ENCODE measurements at regions not wholly inside any gene's neighbourhood (a gene's known extent, or its start where the extent isn't known, plus 50 kb on each side); places are given as distances from the start of the nearest gene placed in this dataset.

GRCh38 chr14:28280997-28281598 lies 485.5 kb upstream of the FOXG1 start:
- Histone ChIP-seq H3K4me3 (no peak overlapping the region), H3K36me3 (no peaks in the 10 kb centered on the region), H3K4me1 (no peaks in the 10 kb centered on the region), H3K27ac (no peak overlapping the region), H3K27me3 (no peaks in the 10 kb centered on the region), H3K9me3 (no peaks in the 10 kb centered on the region)
- TF ChIP-seq, protein P1, sequence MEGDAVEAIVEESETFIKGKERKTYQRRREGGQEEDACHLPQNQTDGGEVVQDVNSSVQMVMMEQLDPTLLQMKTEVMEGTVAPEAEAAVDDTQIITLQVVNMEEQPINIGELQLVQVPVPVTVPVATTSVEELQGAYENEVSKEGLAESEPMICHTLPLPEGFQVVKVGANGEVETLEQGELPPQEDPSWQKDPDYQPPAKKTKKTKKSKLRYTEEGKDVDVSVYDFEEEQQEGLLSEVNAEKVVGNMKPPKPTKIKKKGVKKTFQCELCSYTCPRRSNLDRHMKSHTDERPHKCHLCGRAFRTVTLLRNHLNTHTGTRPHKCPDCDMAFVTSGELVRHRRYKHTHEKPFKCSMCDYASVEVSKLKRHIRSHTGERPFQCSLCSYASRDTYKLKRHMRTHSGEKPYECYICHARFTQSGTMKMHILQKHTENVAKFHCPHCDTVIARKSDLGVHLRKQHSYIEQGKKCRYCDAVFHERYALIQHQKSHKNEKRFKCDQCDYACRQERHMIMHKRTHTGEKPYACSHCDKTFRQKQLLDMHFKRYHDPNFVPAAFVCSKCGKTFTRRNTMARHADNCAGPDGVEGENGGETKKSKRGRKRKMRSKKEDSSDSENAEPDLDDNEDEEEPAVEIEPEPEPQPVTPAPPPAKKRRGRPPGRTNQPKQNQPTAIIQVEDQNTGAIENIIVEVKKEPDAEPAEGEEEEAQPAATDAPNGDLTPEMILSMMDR (IDR thresholded peaks at IDR 0.05) = no peak
- no peak for DNase-seq (ENCODE audit: low spot score)

DNA sequence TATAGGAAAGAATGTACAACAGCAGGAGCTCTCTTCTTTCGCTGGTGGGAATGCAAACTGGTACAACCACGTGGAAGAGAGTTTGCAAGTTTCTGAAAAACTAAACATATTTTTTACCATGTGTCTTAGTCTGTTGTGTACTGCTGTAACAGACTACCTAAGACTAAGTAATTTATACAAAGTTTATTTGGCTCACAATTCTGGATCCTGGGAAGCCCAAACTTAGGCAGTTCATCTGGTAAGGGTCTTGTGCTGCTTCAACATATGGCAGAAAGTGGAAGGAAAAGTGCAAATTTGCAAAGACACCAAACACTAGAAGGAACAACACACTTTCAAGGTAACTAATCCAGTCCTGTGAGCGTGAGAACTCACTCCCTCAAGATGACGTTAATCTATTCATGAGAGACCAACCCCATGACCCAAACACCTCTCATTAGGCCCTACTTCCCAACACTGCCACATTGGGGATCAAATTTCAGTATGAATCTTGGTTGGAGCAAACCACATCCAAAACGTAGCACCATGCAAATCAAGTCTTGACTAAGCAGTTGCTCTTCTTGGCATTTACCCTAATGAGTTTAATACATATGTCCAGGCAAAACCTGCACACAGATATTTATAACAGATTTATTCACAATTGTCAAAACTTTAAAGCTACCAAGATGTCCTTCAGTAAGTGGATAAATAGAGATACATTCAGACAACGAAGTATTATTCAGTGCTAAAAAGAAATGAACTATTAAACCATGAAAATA lies 481.9 kb upstream of the FOXG1 start:
- no peak for DNase-seq (ENCODE audit: low spot score)
- Histone ChIP-seq H3K27me3 (no peaks in the 10 kb centered on the region), H3K4me3 (no peak overlapping the region), H3K27ac (no peak overlapping the region), H3K4me1 (no peaks in the 10 kb centered on the region), H3K36me3 (no peaks in the 10 kb centered on the region), H3K9me3 (no peaks in the 10 kb centered on the region)
- TF ChIP-seq, protein P1 (IDR thresholded peaks at IDR 0.05) = no peak

DNA sequence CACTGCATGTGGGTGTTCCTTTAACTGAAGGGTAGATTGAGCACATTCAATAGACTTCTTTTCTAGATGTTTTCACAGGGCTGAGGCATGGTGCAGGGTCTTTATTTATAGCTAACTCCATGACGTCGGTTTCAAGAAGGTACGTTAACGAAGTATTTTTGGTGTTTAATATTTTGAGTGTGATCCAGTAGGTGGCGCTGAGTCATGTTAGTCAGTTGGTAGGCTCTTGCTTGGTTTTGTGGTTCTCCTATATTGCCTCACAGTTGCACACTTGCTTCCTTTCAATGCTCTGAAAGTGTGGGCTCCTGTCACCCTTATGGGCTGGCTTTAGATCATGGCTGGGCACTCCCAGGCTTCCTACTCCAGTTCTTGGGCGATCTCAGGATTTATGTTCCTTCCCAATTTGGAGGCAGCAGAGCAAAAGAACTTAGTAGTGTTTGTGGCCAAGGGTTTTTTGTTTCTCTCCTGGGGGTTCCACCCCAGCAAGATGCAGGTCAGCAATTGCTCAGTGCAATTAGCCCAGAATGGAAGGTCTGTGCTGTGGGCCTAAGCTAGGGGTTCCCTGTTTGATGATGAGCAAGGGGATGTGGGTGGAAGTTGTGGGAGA lies 471.6 kb upstream of the FOXG1 start:
- Histone ChIP-seq H3K27me3 (no peaks in the 10 kb centered on the region), H3K9me3 (no peaks in the 10 kb centered on the region), H3K36me3 (no peaks in the 10 kb centered on the region), H3K4me1 (no peaks in the 10 kb centered on the region), H3K27ac (no peak overlapping the region), H3K4me3 (no peak overlapping the region)
- TF ChIP-seq, protein P1 (IDR thresholded peaks at IDR 0.05) = no peak
- no peak for DNase-seq (ENCODE audit: low spot score)

DNA sequence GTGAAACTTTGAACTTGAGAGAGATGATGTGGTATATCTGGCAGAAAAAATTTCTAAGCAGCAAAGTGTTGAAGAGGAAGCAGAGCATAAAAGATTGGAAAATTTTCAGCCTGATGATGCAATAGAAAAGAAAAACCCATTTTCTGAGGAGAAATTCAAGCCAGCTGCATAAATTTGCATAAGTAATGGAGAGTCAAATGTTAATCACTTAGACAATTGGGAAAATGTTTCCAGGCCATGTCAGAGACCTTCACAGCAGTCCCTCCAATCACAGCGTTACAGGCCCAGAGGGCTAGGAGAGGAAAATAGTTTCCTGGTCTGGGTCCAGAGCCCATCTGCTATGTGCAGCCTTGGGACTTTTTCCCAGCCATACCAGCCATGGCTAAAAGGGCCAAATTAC lies 469.0 kb upstream of the FOXG1 start:
- TF ChIP-seq, protein P1 (IDR thresholded peaks at IDR 0.05) = no peak
- no peaks in the 10 kb centered on the region for H3K9me3 ChIP-seq
- no peaks in the 10 kb centered on the region for H3K4me1 ChIP-seq
- DNase-seq (ENCODE audit: low spot score) = no peak
- no peaks in the 10 kb centered on the region for H3K27me3 ChIP-seq
- no peak overlapping the region for H3K27ac ChIP-seq
- no peaks in the 10 kb centered on the region for H3K36me3 ChIP-seq
- H3K4me3 ChIP-seq = no peak overlapping the region

GRCh38 chr14:28298156-28298555 lies 468.4 kb upstream of the FOXG1 start:
- TF ChIP-seq, protein P1 (IDR thresholded peaks at IDR 0.05) = no peak
- Histone ChIP-seq H3K4me3 (no peak overlapping the region), H3K27me3 (no peaks in the 10 kb centered on the region), H3K9me3 (no peaks in the 10 kb centered on the region), H3K4me1 (no peaks in the 10 kb centered on the region), H3K27ac (no peak overlapping the region), H3K36me3 (no peaks in the 10 kb centered on the region)
- no peak for DNase-seq (ENCODE audit: low spot score)

Data from right atrium auricular region (tissue), 2 donors.